Kidney tubule cell (primary cell): ENCODE measurements at regions not wholly inside any gene's neighbourhood (a gene's known extent, or its start where the extent isn't known, plus 50 kb on each side); places are given as distances from the start of the nearest gene placed in this dataset.
A peak's percentile ranks its signal among the peaks of the same experiment; 100 is the strongest.
"Not testable (repeated sequence)": the region's sequence is repeated elsewhere in the genome, so short reads cannot be mapped to it uniquely, and the experiment has no call there.

ENCODE experiments used
- DNase-seq: peaks from one replicate; pipeline ENCODE4 v3.0.0-alpha.2; 2018; ENCODE audit warnings: low spot score

DNA sequence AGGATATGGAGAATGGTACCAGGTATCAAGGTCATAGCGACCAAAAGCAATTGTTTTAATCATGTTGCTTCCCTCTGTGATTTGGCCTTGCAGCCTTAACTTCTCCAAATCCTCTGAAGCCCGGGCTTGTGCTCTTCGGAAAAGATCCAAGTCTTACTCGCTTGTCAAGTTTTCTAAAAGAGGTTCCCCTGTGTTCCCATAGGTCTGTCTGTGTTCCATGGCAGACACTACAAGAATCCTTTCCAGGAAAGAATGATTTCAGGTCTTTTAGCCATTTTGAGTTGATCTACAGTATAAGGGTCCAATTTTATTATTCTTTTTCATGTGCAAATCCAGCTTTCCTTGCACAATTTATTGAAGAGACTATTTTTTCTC is 710.6 kb upstream of the DIAPH2 start:
- no peak for DNase-seq

DNA sequence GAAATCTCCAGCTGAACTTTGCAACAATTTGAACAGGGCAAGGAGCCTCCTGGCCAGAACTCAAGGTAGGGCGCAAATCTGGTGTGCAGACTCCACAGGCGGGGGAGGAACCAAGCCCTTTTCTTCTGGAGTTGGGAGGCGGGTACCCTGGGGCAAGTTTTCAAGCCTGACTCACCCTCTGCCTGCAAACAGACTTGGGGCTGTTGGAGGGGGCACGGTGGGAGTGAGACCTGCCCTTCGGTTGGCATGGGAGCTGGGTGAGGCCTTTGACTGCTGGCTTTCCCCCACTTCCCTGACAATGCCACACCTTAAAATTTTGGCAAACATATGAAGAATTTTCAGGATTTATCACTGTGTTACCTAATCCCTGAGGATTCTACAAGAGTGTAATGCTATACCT is 709.8 kb upstream of the DIAPH2 start:
- DNase-seq: no peak

DNA sequence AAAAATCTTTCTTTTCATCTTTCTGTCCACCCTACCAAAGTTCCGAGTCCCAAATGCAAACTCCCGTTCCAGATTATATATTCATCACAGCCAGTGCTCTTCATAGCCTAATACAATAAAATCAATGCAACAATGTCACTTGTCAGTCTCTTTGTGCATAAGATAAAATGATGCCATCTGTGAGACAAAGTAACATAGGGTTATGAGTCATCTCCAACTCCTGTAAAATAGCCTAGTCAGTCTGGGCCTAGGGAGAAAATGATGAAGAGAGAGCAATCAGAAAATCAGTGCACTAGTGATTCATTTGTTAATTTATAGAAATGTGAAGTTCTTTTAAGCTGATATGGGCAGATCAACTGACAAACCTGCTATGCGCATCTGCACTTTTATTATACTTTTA is 689.1 kb upstream of the DIAPH2 start:
- DNase-seq: no peak

DNA sequence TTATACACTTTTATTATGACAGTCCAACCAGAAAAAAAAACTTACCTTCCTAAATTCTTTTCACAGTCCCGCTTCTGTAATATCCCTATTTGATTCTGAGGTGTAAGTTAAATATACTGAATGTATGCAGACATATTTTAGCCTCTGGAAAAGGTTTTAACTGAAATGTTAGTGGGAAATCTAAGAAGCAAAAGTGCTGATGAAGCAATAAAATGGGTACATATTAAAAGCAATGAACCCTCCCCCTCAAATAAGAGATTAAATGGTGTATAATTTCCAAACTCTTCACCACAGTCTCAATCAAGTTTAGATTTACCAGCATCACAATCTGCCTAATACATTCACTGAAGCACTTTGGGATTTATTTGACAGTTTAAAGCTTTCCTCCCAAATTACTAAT is 688.3 kb upstream of the DIAPH2 start:
- DNase-seq: no peak

DNA sequence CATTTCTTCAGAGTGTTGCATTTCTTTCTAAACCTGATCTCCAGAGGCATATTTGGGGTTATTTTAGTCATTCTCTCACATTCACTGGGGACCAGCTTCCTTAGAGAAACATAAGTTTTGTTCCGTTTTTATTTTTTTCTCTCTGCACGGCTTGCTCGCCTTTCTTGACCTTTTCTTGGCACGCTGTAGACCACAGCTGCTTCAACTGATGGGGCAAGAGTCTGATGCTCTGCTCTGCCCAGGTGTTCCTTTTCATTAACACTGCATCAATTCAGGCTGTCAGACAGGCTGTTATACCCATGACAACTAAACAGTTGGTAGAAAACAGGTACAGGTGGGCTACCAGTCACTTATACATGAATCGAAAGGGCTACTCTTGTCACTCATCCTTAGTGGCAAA is 682.2 kb upstream of the DIAPH2 start:
- no peak for DNase-seq

DNA sequence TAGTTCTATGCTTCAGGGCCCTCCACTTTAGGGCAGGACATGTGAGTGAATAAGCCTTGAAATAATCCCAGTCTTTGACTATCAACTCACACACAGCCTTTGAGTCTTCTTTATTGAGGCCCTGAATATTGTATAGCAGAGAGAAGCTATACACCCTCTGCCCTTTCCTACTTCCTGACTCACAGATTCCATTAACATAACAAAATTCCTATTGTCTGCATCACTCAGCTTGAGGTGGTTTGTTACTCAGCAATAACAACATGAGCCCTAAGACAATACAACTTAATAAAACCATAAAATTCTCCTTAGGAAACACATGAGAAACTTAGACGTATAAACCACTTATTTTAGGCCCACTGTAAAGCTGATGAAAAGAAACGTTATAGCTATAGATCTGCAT is 680.3 kb upstream of the DIAPH2 start:
- DNase-seq: peak; percentile 17

DNA sequence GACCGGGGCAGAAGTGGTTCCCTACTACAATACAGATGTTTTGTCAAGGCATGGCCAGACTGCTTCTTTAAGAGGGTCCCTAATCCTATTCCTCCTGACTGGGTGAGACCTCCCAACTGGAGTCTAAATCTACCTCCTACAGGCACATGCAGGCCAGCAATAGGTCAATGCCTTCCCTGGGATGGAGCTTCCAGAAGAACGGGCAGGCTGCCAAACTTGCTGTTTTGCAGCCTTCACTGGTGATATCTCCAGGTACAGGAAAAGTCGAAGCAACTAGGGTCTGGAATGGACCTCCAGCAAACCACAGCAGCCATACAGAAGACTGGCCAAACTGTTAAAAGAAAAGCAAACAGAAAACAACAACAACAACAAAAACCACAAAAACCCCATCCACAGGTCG is 678.4 kb upstream of the DIAPH2 start:
- DNase-seq: no peak

DNA sequence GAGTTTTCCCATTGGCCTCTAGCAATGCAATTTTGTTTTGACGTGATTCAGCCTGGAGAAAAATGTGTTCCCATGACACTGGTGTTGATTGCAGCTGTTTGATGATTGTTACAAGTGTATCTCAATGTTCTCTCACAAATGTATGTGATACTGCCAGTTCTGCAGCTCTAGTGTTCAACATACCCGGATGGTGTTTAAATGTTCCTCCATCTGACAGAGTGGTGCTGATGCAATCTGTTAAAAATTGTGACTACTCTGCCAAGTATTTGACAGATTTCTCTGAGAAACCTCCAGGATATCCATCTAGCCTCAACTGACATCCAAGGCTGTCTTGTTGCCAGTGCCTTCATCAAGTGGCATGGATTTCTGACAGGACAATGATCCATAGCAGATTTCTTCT is 657.2 kb upstream of the DIAPH2 start:
- no peak for DNase-seq

DNA sequence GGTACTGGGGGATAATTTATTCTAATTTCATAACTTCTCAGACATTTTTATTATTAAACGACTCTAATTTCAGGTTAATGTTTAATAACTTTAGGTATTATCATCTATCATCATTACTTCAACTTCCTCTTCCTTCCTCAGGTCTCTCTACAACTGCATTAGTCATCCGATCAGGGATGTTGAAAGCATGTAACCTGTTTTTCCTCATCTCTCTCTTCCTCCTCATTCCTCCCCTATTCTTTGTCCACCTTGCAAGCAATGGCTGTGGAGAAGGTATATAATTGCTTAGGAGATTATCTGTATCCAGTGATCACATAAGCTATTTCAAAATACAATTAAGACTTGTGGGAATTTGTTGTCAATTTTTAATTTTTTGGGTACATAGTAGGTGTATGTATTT is 632.6 kb upstream of the DIAPH2 start:
- no peak for DNase-seq

DNA sequence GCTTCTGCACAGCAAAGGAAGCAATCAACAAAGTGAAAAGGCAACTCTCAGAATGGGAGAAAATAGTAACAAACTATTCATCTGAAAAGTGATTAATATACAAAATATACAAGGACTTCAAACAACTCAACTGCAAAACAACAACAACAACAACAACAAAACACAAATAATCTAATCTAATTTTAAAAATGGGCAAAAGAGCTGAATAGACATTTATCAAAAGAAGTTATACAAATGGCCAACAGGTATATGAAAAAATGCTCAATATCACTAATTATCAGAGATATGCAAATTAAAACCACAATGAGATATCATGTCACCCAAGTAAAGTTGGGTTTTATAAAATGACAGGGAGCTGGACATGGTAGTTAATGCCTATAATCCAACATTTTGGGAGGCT is 602.8 kb upstream of the DIAPH2 start:
- no peak for DNase-seq

DNA sequence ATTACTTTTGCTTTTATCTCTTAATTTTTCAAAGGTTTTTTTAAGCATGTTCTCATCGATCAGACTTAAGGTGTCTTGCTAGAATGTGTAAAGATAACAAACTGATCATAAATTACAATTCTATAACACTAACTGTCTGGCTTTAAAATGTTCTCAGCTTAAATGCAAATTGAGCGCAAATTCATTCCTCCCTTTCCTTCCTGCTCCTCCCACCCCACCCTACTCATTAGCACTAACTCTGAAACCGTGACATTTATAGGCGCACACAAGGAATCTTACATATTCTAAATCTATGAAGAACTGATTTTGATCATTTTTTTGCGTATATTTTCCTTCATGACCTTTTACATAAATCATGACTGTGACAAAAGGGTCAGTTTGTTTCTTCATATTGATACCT is 590.0 kb upstream of the DIAPH2 start:
- DNase-seq: no peak

DNA sequence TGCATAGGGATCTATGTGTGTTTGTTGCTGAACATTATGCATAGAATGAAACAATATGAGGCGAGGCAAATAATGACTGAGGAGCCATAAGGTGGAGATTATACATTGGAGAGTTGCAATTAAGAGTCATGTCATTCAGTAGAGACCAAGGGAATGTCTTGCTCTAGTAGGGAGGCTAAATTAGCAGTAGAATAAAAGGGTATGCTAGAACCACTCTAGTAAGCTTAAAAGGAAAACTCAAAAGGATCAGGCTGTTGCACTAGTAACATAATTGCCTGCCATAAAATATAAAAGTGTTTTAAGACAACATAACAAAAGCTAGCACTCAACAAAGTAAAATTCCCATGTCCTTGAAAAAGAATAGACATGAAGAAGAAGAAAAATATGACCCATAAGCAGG is 586.2 kb upstream of the DIAPH2 start:
- DNase-seq: no peak

DNA sequence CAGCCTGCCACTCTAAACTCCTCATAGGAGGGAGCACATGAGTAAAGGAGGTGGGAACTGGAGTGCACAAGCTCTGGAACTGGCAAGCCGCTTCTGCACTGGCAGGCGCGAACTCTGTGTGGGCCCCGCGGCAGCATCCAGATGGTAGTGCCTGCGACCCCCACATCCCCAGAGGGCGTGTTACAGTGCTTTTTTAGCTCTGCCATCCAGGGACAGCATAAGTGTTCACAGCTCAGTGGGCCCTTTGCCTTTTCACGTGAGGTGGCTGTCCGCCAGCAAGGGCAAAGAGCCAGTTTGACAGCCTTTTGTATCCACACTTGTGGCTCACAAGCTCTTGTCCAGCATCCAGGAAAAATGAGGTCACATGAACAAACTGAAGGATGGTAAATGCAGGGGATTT is 581.6 kb upstream of the DIAPH2 start:
- DNase-seq: no peak

DNA sequence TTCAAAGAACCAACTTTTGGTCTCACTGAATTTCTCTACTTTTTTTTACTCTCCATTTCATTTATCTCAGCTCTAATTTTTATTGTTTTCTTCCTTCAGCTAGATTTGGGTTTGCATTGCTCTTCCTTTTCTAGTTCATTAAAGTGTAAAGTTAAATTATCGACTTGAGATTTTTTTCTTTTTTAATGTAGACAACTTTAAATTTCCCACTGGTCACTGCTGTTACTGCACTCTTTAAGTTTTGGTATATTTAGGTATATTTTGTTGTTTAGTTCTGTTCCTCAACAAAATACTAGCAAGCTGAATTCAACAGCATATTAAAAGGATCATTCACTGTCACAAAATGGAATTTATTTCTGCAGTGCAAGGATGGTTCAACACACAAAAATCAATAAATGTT is 572.0 kb upstream of the DIAPH2 start:
- DNase-seq: no peak

DNA sequence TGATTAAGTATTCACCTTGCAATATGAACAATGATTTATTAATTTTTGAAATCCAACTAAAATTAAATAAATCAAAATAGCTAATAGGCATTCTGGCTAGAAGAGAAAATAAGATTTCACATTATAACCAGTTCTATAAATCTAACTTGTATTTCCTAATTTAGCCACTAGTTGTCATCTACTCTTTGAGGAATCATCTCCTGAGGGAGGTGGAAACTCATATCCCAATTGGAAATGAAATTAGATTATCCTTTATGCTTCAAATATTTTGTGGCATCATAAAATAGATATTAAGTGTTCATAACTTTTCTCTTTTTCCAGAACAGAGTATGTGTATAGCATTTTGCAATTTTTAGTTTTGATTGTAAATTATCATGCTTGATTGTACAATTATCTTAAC is 558.5 kb upstream of the DIAPH2 start:
- no peak for DNase-seq

DNA sequence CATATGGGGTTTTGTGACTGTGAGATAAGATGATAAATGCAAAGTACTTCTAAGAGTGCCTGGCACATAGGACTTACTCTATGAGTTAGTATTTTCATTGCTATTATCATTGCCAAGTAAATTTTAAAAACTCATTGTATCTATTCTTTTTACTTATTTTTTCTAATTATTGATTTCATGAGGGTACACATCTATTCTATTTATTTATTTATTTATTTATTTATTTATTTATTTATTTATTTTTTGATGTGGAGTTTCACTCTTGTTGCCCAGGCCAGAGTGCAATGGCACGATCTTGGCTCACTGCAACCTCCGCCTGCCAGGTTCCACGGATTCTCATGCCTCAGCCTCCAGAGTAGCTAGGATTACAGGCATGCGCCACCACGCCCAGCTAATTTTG is 556.6 kb upstream of the DIAPH2 start:
- not testable (repeated sequence) for DNase-seq

DNA sequence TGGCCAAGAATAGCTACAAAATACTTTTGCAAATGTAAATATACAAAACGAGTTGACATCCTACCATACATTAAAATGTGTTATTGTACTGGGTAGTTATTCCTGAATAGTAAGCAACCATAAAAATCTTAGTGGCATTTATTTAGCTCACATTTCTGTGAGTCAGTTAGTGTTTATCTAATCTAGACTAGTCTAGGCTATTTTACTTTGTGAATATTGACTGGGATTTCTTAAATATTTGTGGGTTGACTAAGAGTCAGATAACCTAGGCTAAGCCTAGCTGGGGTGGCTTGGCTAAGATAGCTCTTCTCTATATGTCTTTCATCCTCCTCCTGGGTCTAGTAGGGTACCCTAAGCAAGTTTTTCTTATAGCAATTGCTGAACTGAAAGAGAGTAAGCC is 543.8 kb upstream of the DIAPH2 start:
- no peak for DNase-seq

DNA sequence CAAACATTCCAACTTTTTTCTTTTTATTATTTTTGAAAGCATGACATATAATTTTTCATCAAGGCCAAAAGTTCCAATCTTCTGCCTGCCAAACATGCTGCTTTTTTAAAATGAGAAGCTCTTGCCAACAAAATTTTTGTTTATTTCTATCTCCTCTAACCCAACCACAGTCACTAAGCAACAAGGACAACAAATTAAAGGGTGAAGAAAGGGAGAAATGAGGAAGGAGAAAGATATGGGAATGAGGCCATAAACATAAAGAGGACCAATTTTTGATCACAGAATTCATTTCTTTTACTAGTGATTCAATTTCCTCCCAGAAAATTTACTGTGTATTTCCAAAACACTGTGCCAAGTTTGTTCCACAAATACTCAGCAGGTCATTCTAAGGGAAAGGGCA is 537.0 kb upstream of the DIAPH2 start:
- no peak for DNase-seq

DNA sequence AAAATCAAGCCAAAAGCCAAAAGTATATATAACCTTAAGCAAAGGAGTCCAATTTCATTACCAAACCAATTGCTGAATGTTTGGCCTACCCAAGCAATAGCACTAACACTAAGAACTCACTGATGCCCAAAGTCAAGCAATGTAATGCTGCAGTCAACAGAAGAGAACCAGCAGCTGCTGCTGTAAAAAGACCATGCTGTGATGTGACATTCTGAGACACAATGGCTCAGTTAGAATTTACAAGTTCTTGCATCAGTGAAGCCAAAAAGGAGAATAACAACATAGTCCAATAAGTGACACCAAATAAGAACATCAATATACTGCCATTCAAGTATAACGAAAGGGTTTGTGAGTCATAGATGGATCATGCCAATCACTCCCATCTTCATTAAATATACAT is 514.0 kb upstream of the DIAPH2 start:
- DNase-seq: no peak

DNA sequence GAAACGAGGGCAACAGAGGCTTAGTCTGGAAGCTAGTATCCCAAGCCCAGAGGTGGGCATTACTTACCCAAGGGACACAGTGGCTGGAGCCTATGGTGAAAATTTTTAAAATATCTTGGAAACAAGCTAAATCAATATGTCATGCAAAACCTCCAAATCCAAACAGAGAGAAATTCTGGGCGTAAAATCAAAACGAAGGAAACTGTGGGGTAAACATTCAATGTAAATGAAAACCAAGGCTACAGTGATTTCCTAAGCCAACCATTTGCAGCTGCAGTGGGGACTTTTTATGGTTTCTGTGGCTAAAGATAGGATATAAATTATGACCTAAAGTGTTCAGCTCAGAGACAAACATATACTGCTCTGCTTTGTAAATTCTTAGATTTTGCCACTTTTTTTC is 507.7 kb upstream of the DIAPH2 start:
- no peak for DNase-seq

DNA sequence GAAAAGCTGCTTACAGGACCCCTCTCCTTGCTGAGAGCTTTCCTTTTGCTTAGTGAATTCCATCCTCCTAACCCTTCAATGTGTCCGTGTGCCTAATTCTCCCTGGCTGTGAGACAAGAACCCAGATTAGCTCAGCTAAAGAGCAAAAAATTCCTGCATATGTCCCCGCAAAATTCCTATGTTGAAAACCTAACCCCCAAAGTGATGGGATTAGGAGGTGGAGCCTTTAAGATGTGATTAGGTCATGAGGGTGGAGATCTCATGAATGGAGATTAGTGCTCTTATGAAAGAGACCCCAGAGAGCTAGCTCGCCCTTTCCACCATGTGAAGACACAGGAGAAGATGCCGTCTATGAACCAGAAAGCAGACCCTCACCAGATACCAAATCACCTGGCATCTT is 503.0 kb upstream of the DIAPH2 start:
- no peak for DNase-seq

DNA sequence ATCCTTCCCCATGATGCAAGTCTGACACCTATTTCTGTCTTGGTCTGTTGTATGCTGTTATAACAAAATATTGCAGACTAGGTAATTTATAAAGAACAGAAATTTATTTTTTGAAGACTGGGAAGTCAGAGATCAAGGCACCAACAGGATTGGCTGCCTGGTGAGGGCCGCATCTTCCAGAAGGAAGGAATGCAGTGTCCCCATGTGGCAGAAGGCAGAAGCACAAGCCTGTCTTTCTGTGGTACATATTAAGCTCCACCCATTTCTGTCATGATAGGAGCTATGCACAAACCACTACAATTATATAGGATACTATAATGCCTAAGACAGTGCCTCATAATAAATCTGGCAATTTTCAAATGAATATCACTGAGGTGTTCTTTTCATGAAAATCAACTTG is 502.3 kb upstream of the DIAPH2 start:
- DNase-seq: peak; percentile 13

DNA sequence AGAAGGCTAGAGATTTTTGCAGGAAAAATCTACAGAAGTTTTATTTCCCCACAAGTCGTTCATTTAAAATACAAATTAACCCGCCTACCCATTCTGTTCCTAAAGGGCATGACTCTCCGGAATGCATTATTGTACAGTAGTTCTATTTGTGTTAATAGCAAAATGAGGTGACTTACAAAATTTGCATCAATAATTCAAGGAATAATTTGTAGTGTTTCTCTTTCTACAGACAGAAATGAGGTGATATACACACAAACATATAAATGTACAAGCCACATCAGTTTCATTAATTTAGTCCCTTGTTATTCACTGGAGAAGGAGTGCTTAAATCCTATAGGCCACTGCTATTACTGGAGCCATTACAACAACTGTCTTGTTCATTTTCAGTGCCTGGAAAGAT is 501.3 kb upstream of the DIAPH2 start:
- DNase-seq: no peak

DNA sequence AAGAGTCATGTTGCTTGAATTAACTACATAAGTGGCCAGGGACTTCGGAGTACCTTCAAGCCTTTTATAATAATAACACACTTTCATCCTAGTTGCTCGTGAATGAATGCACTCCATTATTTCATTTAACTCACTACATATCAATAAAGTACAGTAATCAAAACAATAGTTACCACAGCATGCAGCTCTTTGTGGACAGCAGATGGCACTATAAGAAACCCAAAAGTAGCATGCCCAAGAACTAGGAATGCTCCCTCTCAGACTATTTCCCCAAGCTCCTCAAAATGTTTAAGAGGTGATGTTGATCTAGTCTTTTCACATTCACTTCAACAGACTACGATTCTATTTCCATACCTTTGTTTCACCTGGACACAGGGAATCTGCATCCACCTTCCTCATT is 500.8 kb upstream of the DIAPH2 start:
- DNase-seq: peak; percentile 11

DNA sequence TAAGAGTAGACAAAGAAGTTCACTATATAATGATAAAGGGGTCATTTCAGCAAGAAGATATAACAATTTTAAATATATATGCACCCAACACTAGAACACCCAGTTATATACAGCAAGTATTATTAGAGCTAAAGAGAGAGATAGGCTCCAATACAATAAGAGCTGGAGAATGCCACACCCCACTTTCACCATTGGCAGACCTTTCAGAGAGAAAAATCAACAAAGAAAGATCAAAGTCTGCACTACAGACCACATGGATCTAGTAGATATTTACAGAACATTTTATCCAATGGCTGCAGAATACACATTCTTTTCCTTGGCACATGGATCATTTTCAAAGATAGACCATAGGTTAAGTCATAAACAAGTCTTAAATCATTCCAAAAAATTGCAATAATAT is 479.7 kb upstream of the DIAPH2 start:
- DNase-seq: no peak

DNA sequence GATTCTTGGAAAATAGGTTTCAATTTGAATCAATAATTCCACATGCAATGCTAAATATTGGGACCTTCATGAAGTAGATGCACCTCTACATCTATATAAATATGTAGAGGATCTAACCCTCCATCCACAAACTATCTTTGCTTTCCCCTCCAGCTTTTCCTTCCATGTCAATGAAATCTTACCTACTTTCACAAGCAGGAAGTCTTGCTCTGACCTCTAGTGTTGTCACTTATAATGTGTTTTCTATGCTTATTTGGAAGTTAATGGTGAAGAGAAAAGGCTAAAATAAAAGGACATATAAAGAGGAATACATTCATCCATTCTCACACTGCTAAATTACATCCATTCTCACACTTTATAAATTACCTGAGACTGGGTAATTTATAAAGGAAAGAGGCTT is 472.7 kb upstream of the DIAPH2 start:
- DNase-seq: no peak
